ENCODE measurements at regions not wholly inside any gene's neighbourhood (a gene's known extent, or its start where the extent isn't known, plus 50 kb on each side); places are given as distances from the start of the nearest gene placed in this dataset.
"Not testable (repeated sequence)": the region's sequence is repeated elsewhere in the genome, so short reads cannot be mapped to it uniquely, and the experiment has no call there.

- no peak for DNase-seq
These were observed 1545.4 kb upstream of the PCDH10 start for GRCh38 chr4:131603705-131604104.

GRCh38 chr4:131609039-131609438 is 1540.1 kb upstream of the PCDH10 start:
- DNase-seq: no peak

DNA sequence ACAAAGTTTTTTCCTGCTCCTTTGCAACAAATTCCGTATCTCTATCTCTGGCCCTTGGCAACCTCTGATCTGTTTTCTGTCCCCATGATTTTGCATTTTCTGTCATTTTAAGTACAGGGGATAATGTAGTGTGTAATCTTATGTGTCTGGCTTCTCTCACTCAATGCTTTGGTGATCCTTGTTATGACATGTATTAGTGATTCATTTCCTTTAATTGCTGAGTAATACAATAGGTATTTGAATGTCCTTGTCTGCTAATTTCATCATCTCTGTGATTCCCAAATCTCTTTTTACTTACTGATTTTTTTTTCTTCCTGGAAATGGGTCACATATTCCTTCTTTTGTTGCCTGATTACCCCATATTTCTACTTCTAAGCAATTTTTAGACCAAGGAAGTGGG is 1538.6 kb upstream of the PCDH10 start:
- DNase-seq: not testable (repeated sequence)

DNA sequence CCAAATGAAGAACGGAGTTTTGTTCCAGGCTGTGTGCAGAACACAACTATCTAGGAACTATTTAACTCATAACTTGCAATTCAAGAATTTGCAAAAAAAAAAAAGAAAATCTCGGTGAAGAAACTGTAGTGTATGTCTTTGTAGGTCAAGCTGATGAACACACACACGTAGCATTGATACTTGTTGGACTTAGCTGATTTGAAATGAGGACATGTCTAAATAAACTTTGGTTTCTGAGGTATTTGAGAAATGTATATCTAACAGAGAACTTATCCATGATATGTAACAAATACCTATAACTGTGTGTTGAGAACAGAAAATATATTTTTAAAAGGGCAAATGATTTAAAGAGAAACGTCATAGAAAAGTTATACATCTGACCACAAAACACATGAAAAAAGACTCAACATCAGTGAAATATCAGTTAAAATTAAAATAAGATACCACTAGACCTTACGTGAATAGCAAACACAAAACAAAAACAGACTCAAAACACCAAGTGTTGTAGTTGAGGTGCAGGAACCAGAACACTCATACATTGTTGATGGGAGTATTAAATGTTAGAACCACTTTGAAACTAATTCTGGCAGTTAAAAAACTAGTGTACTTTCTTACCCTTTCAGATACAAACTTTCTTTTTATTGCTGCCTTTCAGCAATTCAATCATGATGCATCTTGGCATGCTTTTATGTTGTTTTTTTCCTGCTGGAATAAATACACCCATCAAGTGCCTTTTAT is 1535.8 kb upstream of the PCDH10 start:
- DNase-seq: no peak

DNA sequence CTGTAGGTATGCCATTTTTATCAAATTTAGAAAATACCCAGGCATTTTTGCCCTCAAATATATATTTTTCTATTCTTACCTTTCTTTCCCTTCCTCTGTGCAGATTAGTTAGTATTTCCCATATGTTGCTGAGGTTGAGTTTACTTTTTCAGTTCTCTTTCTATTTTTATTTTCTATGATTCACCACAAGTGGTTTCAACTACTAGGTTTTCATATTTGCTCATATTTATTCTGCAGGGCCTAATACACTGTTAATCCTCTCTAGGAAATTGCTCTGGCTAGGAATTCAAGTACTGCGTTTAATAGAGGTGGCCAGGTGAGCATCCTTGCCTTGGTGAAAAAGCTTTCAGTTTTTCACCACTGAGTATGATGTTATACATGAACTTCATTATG is 1535.3 kb upstream of the PCDH10 start:
- no peak for DNase-seq

DNA sequence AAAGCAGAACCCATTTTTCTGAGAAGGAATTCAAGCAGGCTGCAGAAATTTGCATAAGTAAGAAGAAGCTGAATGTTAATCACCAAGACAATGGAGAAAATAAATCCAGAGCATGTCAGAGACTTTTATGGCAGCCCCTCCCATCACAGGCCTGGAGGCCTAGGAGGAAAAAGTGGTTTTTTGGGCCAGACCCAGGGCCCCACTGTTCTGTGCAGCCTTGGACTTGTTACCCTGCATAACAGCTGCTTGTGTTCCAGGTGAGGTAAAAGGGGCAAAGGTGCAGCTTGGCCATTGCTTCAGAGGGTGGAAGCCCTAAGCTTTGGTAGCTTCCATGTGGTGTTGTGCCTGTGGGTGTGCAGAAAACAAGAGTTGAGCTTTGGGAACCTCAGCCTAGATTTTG is 1516.2 kb upstream of the PCDH10 start:
- DNase-seq: no peak

DNA sequence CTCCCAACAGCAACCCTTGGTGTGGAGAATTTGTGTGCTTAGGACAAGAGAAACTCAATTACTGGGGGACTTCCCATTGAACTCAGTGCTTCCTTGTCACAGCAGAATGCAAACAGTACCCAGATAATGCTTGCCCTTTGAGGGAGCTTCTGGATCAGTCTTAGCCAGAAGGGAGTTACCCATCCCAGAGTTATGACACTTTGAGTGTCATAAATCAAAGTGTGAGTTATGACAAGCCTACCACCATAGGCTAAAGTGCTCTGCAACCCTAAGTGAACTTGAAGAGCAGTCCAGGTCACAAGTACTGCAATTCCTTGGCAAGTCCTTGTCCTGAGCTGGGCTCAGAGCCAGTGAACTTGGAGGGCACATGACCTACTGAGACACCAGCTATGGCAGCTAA is 1513.9 kb upstream of the PCDH10 start:
- no peak for DNase-seq

DNA sequence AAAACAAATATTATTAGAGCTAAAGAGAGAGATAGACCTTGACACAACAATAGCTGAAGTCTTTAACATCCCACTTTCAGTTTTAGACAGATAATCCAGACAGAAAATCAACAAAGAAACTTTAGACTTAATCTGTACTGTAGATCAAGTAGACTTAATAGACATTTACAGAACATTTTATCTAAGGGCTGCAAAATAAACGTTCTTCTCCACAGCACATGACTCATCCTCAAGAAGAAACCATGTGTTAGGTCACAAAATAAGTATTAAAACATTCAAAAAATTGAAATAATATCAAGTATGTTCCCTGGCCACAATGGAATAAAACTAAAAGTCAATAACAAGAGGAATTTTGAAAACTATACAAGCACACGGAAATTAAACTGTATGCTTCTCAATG is 1510.3 kb upstream of the PCDH10 start:
- DNase-seq: no peak

DNA sequence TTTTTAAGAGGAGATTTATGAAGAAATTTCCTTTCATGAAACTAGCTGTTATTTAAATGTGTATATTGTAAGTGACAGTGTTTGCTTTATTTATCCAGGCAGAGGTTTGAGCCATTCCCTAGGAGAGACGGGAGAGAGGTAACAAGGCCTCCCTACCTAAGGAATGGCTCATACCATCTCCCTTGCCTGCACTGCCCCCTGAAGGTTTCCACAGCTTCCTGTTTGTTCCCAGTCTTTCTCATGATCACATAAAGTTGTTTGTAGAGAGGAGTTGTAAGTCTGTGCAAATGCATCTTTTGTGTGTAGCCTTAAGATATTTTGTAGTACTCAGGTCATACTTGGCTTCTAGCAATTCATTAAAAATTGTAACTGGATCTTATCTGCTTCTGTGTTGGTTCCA is 1504.5 kb upstream of the PCDH10 start:
- DNase-seq: no peak

DNA sequence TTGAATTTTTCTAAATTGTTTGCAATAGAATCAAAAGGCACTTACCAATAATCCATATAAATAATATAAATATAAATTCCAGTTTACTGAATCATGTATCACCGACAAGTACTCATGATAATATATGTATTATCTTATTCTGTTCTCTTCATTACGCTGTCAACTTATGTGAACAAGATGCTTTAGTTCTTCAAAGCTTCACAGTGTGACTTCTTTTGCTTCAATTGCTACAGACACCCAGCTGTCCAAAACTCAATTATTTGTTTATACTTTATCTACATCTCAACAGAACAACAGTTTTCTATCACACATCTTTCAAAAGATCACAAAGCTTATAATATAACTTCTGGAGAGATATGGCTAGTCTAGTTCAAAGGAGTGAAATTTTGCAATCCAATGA is 1499.9 kb upstream of the PCDH10 start:
- no peak for DNase-seq

DNA sequence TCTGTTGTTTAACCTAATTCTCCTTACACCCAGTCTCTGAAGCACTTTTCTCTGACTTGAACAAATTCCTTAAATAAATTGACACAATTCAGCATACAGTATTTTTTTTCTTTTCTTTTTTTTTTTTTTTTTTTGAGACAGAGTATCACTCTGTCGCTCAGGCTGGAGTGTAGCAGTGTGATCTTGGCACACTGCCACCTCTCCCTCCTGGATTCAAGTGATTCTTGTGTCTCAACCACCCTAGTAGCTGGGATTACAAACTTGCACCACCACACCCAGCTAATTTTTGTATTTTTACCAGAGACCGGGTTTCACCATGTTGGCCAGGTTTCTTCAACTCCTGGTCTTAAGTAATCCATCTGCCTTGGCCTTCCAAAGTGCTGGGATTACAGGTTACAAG is 1498.1 kb upstream of the PCDH10 start:
- DNase-seq: no peak

GRCh38 chr4:131683314-131683713 is 1465.8 kb upstream of the PCDH10 start:
- not testable (repeated sequence) for DNase-seq

DNA sequence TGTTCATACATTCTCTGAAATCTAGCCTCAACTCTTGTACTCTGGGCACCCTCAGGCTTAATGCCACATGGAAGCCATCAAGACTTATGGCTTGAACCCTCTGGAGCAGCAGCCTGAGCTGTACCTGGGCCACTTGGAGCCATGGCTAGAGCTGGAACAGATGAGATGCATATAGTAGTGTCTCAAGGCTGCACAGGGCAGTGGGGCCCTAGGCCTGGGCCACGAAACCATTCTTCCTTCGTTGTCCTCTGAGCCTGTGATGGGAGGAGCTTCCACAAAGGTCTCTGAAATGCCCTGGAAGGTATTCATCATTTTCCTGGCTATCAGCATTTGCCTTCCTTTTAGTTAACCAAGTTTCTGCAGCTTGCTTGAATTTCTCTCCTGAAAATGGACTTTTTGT is 1427.2 kb upstream of the PCDH10 start:
- DNase-seq: no peak

GRCh38 chr4:131723069-131723468 is 1426.0 kb upstream of the PCDH10 start:
- not testable (repeated sequence) for DNase-seq

- DNase-seq: not testable (repeated sequence)
These were observed 1424.2 kb upstream of the PCDH10 start for GRCh38 chr4:131724847-131725246.

GRCh38 chr4:131725521-131725920 is 1423.6 kb upstream of the PCDH10 start:
- not testable (repeated sequence) for DNase-seq

DNA sequence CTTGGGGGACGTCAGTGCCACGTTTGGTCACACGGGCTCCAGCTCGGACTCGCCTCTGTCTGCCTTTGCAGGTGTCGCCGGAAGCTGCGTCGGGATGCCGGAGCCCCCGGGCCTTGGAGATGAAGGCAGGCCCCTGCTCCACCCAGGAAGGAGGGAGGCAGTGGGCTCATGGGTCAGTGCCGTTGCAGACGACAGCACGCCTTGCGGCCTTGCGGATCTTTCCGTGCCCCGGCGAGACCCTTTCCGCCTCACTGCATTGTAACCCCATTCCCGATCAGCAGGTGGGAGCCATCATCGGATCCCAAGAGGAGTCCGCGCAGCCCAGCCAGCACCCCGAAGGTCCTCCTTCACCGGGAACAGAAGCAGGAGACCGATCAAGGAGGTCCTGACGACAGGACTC is 1422.2 kb upstream of the PCDH10 start:
- not testable (repeated sequence) for DNase-seq

GRCh38 chr4:131727418-131727817 is 1421.7 kb upstream of the PCDH10 start:
- not testable (repeated sequence) for DNase-seq

DNA sequence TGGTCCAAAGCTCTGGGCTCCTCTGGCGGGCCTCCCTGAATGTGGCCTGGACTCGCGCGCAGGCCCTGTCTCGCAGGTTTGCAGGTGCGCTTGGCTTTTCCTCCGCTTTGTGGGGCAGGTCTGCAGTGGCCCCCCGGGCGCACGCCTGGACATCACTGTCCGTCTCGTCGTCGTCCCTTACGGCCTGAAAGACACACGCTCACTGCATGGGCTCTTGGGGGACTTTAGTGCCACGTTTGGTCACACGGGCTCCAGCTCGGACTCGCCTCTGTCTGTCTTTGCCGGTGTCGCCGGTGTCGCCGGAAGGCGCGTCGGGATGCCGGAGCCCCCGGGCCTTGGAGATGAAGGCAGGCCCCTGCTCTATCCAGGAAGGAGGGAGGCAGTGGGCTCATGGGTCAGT is 1419.9 kb upstream of the PCDH10 start:
- DNase-seq: not testable (repeated sequence)

DNA sequence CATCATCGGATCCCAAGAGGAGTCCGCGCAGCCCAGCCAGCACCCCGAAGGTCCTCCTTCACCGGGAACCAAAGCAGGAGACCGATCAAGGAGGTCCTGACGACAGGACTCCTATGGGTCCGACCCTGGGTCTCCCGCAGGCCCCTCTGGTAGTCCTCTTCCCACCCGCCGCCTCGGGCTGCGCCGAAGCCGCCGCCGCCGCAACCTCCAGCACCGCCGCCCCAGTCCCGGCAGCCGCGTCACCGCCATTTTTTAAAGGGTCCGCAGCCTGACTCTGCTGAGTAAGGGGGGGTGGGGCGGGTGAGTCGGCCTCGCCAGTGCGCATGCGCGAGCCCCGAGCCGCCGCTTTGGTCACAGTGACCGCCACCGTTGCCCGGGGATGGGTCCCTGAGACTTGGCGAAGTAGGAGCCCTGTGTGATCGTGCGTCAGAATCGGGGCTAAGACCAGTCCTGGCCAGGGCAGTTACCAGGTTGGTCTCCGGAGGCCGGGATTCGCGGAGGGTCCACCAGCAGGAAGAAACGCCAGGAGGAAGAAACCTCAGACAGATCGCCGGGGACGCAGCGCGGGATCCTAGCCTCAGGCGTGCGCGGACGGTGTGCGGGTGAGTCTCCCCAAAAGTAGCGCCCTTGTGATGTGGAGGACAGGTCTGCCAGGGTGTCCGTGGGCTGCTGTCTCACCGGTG is 1419.2 kb upstream of the PCDH10 start:
- not testable (repeated sequence) for DNase-seq

- not testable (repeated sequence) for DNase-seq
These were observed 1418.5 kb upstream of the PCDH10 start for GRCh38 chr4:131730574-131730973.

GRCh38 chr4:131732034-131732630 is 1417.0 kb upstream of the PCDH10 start:
- not testable (repeated sequence) for DNase-seq

GRCh38 chr4:131734321-131734720 is 1414.8 kb upstream of the PCDH10 start:
- DNase-seq: not testable (repeated sequence)

DNA sequence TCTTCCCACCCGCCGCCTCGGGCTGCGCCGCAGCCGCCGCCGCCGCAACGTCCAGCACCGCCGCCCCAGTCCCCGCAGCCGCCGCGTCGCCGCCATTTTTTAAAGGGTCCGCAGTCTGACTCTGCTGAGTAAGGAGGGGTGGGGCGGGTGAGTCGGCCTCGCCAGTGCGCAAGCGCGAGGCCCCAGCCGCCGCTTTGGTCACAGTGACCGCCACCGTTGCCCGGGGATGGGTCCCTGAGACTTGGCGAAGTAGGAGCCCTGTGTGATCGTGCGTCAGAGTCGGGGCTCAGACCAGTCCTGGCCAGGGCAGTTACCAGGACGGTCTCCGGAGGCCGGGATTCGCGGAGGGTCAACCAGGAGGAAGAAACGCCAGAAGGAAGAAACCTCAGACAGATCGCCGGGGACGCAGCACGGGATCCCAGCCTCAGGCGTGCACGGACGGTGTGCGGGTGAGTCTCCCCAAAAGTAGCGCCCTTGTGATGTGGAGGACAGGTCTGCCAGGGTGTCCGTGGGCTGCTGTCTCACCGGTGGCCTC is 1414.2 kb upstream of the PCDH10 start:
- not testable (repeated sequence) for DNase-seq

Measured in activated gamma-delta T cell treated with Interleukin-2 at 50 U/mL for 16 hours (primary cell).